ENCODE measurements at regions not wholly inside any gene's neighbourhood (a gene's known extent, or its start where the extent isn't known, plus 50 kb on each side); places are given as distances from the start of the nearest gene placed in this dataset.

DNA sequence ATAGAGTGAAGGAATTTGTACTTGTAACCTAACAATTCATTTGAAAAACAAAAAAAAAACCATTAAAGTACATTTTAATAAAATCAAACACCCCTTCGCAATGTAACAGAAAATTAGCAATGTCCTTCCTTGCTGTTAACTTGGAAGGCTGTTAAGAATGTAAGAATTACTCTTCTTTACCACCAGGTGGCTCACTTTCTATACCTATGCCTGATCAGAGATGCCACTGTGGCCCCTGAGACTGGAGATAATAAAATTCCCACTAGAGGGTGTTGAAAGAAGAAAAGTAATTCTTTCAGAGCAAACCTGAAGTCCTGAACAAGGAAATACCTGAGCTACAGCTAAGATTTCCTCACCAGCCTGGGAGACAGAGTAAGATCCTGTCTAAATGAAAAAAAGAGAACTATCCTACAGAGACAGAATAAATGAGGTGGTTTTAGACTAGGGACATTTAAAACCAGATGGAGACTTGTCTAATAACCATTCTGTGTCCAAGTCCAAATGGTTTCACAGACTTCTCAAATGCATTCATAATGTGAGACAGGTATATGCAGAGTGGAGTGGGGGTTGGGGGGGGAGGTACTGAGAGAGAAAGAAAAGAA, 1089.3 kb downstream of the FAM181B start:
- Histone ChIP-seq H3K27ac (ENCODE audit: low read length) (no peak overlapping the region), H3K36me3 (ENCODE audit: low read depth, low read length) (no peaks in the 10 kb centered on the region), H3K9me2 (replicated peaks; ENCODE audit: low read length) (no peaks in the 10 kb centered on the region), H3K4me1 (ENCODE audit: insufficient read depth, low read length) (no peaks in the 10 kb centered on the region), H2AFZ (ENCODE audit: low read length) (no peak overlapping the region), H3K79me2 (ENCODE audit: low read length) (no peaks in the 10 kb centered on the region), H3K27me3 (ENCODE audit: low read length) (no peaks in the 10 kb centered on the region), H3F3A (ENCODE audit: low read length, unreplicated experiment) (no peaks in the 10 kb centered on the region), H3K4me3 (ENCODE audit: low read length) (no peak overlapping the region), H3K9me3 (ENCODE audit: low read length) (no peaks in the 10 kb centered on the region), H3K9ac (ENCODE audit: low read length) (no peak overlapping the region), H4K20me1 (ENCODE audit: low read length) (no peaks in the 10 kb centered on the region), H3K4me2 (ENCODE audit: low read length) (no peak overlapping the region)
- ATAC-seq: peak; percentile 69
- TF ChIP-seq, protein P1, sequence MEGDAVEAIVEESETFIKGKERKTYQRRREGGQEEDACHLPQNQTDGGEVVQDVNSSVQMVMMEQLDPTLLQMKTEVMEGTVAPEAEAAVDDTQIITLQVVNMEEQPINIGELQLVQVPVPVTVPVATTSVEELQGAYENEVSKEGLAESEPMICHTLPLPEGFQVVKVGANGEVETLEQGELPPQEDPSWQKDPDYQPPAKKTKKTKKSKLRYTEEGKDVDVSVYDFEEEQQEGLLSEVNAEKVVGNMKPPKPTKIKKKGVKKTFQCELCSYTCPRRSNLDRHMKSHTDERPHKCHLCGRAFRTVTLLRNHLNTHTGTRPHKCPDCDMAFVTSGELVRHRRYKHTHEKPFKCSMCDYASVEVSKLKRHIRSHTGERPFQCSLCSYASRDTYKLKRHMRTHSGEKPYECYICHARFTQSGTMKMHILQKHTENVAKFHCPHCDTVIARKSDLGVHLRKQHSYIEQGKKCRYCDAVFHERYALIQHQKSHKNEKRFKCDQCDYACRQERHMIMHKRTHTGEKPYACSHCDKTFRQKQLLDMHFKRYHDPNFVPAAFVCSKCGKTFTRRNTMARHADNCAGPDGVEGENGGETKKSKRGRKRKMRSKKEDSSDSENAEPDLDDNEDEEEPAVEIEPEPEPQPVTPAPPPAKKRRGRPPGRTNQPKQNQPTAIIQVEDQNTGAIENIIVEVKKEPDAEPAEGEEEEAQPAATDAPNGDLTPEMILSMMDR (conservative IDR thresholded peaks at IDR 0.05; ENCODE audit: low read depth, low read length): peak; percentile 87
- TF ChIP-seq EZH2phosphoT487 (IDR thresholded peaks at IDR 0.05; ENCODE audit: borderline replicate concordance, low read length): no peak
- peak; percentile 67 for DNase-seq
- intact Hi-C loops (cut with micrococcal nuclease): no loop called here
- POLR2A ChIA-PET (ENCODE audit: unreplicated experiment): no interaction called here
- CTCF ChIA-PET: interaction anchor here (0.6 kb wide), 2 partner anchors 1051 to 1090 kb away, joined by 3 read pairs; no protein-coding TSS in a partner anchor
- no TSS peak for BruUV-seq (replicated peaks)

DNA sequence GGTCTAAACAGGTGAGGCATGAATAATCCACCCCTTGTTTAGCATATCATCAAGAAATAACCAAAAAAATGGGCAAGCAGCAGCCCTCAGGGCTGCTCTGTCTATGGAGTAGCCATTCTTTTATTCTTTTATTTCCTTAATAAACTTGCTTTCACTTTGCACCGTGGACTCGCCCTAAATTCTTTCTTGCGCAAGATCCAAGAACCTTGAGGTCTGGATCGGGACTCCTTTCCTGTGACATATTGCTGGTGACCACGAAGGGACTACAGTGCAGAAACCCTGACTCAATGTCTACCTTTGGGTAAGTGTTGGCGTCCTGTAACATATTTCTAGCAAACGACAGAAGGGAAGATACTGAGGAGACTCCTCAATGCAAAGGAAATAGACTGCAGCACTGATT, 1099.2 kb downstream of the FAM181B start:
- Histone ChIP-seq H3K27me3 (ENCODE audit: low read length) (no peaks in the 10 kb centered on the region), H3K79me2 (ENCODE audit: low read length) (no peaks in the 10 kb centered on the region), H3K4me2 (ENCODE audit: low read length) (no peak overlapping the region), H2AFZ (ENCODE audit: low read length) (no peak overlapping the region), H3K4me3 (ENCODE audit: low read length) (no peak overlapping the region), H3K36me3 (ENCODE audit: low read depth, low read length) (no peaks in the 10 kb centered on the region), H3K9me3 (ENCODE audit: low read length) (0 out of 2 replicates have a peak, but pooled peaks cover 15% of the 10 kb centered on the region), H3K4me1 (ENCODE audit: insufficient read depth, low read length) (no peaks in the 10 kb centered on the region), H4K20me1 (ENCODE audit: low read length) (no peaks in the 10 kb centered on the region), H3K9ac (ENCODE audit: low read length) (no peak overlapping the region), H3K9me2 (replicated peaks; ENCODE audit: low read length) (no peaks in the 10 kb centered on the region), H3F3A (ENCODE audit: low read length, unreplicated experiment) (no peaks in the 10 kb centered on the region), H3K27ac (ENCODE audit: low read length) (no peak overlapping the region)
- CTCF ChIA-PET: no interaction called here
- TF ChIP-seq EZH2phosphoT487 (IDR thresholded peaks at IDR 0.05; ENCODE audit: borderline replicate concordance, low read length) (no peak), EZH2 (IDR thresholded peaks at IDR 0.05; ENCODE audit: low read length, unreplicated experiment) (no peak)
- TF ChIP-seq, protein P1 (conservative IDR thresholded peaks at IDR 0.05; ENCODE audit: low read depth, low read length): no peak
- DNase-seq (no peak), ATAC-seq (no peak)
- POLR2A ChIA-PET (ENCODE audit: unreplicated experiment): no interaction called here
- BruUV-seq (replicated peaks): no TSS peak
- intact Hi-C loops (cut with micrococcal nuclease): no loop called here

DNA sequence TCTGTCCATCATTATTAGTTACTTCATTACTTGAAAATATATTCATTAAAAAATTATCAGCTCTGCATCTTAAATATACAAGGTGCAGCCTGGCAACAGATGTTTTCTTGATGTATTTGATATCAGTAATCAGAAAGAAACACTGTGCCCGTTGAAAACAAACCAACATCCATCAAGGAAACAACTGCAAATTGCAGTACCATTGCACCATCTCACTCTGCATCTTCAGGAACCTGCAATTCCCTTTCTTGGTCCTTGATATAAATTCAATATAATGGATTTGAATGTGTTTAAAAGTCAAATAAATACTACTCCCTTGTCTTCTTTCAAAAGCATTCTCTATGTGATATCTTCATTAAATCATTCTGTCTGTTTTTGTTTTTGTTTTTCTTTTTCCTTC, 1131.2 kb downstream of the FAM181B start:
- H3K9me3 ChIP-seq (ENCODE audit: low read length): peaks cover 12% of the 10 kb centered on the region; the same call in 1 of the 2 replicates
- DNase-seq (no peak), ATAC-seq (no peak)
- H3K9me2 ChIP-seq (replicated peaks; ENCODE audit: low read length): no peaks in the 10 kb centered on the region
- no peaks in the 10 kb centered on the region for H3F3A ChIP-seq (ENCODE audit: low read length, unreplicated experiment)
- ChIA-PET CTCF (no interaction called here), POLR2A (ENCODE audit: unreplicated experiment) (no interaction called here)
- BruUV-seq (replicated peaks): no TSS peak
- H2AFZ ChIP-seq (ENCODE audit: low read length): no peak overlapping the region
- no peak overlapping the region for H3K4me3 ChIP-seq (ENCODE audit: low read length)
- H3K27me3 ChIP-seq (ENCODE audit: low read length): no peaks in the 10 kb centered on the region
- H3K27ac ChIP-seq (ENCODE audit: low read length): no peak overlapping the region
- H3K4me1 ChIP-seq (ENCODE audit: insufficient read depth, low read length): no peaks in the 10 kb centered on the region
- no peaks in the 10 kb centered on the region for H3K79me2 ChIP-seq (ENCODE audit: low read length)
- TF ChIP-seq, protein P1 (conservative IDR thresholded peaks at IDR 0.05; ENCODE audit: low read depth, low read length): no peak
- TF ChIP-seq EZH2phosphoT487 (IDR thresholded peaks at IDR 0.05; ENCODE audit: borderline replicate concordance, low read length): no peak
- no peak for TF ChIP-seq EZH2 (IDR thresholded peaks at IDR 0.05; ENCODE audit: low read length, unreplicated experiment)
- intact Hi-C loops (cut with micrococcal nuclease): no loop called here
- H3K36me3 ChIP-seq (ENCODE audit: low read depth, low read length): no peaks in the 10 kb centered on the region
- no peak overlapping the region for H3K4me2 ChIP-seq (ENCODE audit: low read length)
- no peaks in the 10 kb centered on the region for H4K20me1 ChIP-seq (ENCODE audit: low read length)
- H3K9ac ChIP-seq (ENCODE audit: low read length): no peak overlapping the region

Measured in PC-3 (cell line).